Heart left ventricle (tissue), 13 donors: ENCODE measurements at regions not wholly inside any gene's neighbourhood (a gene's known extent, or its start where the extent isn't known, plus 50 kb on each side); places are given as distances from the start of the nearest gene placed in this dataset.

Source experiments
- POLR2A ChIP-seq, 2 donors: fragments of 450-650 bp; IDR thresholded peaks; one replicate each; pipeline ENCODE4 v1.6.1; 2017; ENCODE audit warnings: antibody characterized with exemption in 2 of 2, mild to moderate bottlenecking in 2 of 2, moderate library complexity in 2 of 2
- TF ChIP-seq, protein P1 (sequence below), 12 donors: fragments of 200-600 bp; sonication (generic) in 4 of 12; IDR thresholded peaks; one replicate each; pipeline versions ENCODE4 v1.5.0 to v1.8.0; 2018 to 2022; ENCODE audit warnings: antibody characterized with exemption in 12 of 12, mild to moderate bottlenecking in 5 of 12
- donor health status: ischemic (EF 13 %, LVEDD 7.1; RV severe dilation, severe dysfunction).
- donor health status: DM: no; HTN: yes; CAD: no.
- donor health status: DM: no; HTN: no; CAD: no.
- donor health status: ischemic (EF 25% LVEDD 6.9; RV normal size, moderate dysfunction).
- donor health status: ischemic (EF 25% LVEDD 5.7; RV mildly dilated, moderate dysfunction).
- donor health status: ischemic (EF 35%, LVEDD 5.7; RV mildly dilated, moderate dysfunction).
- donor health status: nonischemic (EF 11% LVEDD 7.7; RV severe dilation, severe dysfunction).
- donor health status: DM: yes; HTN: yes; CAD: no.
- donor health status: PGD.
- donor health status: ischemic (EF 29% LVEDD 5.4; RV normal size, mild dysfunction).
- donor health status: nonischemic (EF 23%, LVEDD 6.1; RV moderate dilation, normal function).

DNA sequence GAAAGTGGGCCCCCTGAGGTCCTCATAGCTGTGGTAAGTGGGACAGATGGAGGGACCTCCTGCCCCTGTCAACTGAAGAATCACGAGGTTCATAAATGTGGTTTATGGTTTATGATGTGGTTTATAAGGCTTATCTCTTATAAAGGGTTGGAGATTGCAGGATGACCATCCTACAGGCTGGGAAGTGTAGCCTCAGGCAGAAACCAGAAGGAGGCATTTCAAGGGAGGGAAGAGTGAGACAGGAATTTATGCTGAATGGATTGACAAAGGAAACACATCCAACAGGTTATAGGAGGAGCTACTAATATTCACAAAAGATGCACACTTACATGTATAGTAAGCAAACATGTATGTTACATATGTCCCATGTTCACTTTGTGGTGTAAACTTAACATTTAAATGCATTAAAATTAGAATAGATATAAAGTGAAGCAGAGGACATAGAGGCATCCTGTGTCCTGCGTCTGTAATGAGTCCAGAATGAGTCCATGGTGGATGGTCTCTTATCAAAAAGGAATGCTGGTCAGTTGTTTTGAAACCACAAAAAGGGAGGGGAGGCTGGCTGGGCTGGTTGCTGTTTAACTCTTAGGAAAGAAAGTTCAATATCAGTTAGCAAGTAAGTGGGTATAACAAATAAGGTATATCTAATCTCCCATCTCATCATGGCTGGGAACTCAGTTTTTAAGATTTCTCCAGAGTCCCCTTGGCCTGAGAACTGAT lies 149.0 kb upstream of the RMST start:
- TF ChIP-seq, protein P1, sequence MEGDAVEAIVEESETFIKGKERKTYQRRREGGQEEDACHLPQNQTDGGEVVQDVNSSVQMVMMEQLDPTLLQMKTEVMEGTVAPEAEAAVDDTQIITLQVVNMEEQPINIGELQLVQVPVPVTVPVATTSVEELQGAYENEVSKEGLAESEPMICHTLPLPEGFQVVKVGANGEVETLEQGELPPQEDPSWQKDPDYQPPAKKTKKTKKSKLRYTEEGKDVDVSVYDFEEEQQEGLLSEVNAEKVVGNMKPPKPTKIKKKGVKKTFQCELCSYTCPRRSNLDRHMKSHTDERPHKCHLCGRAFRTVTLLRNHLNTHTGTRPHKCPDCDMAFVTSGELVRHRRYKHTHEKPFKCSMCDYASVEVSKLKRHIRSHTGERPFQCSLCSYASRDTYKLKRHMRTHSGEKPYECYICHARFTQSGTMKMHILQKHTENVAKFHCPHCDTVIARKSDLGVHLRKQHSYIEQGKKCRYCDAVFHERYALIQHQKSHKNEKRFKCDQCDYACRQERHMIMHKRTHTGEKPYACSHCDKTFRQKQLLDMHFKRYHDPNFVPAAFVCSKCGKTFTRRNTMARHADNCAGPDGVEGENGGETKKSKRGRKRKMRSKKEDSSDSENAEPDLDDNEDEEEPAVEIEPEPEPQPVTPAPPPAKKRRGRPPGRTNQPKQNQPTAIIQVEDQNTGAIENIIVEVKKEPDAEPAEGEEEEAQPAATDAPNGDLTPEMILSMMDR (IDR thresholded peaks at IDR 0.05) = no peak
- TF ChIP-seq POLR2A (IDR thresholded peaks at IDR 0.05) = no peak
